ENCODE measurements at regions not wholly inside any gene's neighbourhood (a gene's known extent, or its start where the extent isn't known, plus 50 kb on each side); places are given as distances from the start of the nearest gene placed in this dataset.

DNA sequence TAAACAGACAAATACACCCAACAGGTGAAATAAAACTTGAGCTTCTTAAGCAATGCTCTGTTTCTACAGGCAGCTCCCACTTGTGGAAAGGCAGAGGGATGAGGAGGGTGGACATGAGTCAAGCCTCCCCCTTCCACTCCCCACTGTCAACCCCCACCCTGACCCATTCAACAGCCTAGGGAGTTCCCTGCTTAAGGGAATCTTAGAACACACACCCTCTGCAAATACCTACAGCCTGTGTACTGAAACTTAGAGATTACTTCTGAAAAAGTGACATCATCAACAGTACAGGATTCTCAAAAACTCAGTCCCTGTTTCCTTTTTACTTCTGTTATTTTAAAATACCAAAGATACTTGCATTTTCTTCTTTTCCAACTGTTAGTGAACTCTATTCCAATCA lies 345.4 kb downstream of the SOX9 start:
- peak overlapping the region; percentile 96 for H3K27ac ChIP-seq (ENCODE audit: low read length)
- ChIA-PET POLR2A (ENCODE audit: unreplicated experiment) (interaction anchor here (0.5 to 1.8 kb wide), 13 partner anchors 10 to 479 kb away, joined by 3 to 13 read pairs (median 4); partner anchors contain the start of gene SOX9), CTCF (interaction anchor here (0.6 to 2.0 kb wide), 7 partner anchors 10 to 347 kb away, joined by 3 to 10 read pairs (median 4); no protein-coding TSS in a partner anchor)
- intact Hi-C loops (cut with micrococcal nuclease), result loop anchor here (1.0 to 5.0 kb wide), 4 partner anchors 45 to 76 kb away; no protein-coding TSS in a partner anchor
- peak overlapping the region; percentile 96 for H3K9ac ChIP-seq (ENCODE audit: low read length)
- BruUV-seq (replicated peaks), result no TSS peak
- H3K9me2 ChIP-seq (replicated peaks; ENCODE audit: low read length), result no peaks in the 10 kb centered on the region
- peaks cover 10% of the 10 kb centered on the region; the same call in 1 of the 2 replicates for H3K36me3 ChIP-seq (ENCODE audit: low read depth, low read length)
- peaks cover 89% of the 10 kb centered on the region for H3K79me2 ChIP-seq (ENCODE audit: low read length)
- DNase-seq (peak; percentile 97), ATAC-seq (peak; percentile 85)
- no peak overlapping the region for H2AFZ ChIP-seq (ENCODE audit: low read length)
- peaks cover 47% of the 10 kb centered on the region for H3K4me1 ChIP-seq (ENCODE audit: insufficient read depth, low read length)
- H3K9me3 ChIP-seq (ENCODE audit: low read length), result peaks cover 4% of the 10 kb centered on the region; the same call in 1 of the 2 replicates
- TF ChIP-seq, protein P1, sequence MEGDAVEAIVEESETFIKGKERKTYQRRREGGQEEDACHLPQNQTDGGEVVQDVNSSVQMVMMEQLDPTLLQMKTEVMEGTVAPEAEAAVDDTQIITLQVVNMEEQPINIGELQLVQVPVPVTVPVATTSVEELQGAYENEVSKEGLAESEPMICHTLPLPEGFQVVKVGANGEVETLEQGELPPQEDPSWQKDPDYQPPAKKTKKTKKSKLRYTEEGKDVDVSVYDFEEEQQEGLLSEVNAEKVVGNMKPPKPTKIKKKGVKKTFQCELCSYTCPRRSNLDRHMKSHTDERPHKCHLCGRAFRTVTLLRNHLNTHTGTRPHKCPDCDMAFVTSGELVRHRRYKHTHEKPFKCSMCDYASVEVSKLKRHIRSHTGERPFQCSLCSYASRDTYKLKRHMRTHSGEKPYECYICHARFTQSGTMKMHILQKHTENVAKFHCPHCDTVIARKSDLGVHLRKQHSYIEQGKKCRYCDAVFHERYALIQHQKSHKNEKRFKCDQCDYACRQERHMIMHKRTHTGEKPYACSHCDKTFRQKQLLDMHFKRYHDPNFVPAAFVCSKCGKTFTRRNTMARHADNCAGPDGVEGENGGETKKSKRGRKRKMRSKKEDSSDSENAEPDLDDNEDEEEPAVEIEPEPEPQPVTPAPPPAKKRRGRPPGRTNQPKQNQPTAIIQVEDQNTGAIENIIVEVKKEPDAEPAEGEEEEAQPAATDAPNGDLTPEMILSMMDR (conservative IDR thresholded peaks at IDR 0.05; ENCODE audit: low read depth, low read length), result peak; percentile 31; the same call in 1 of the 2 replicates
- no peak for TF ChIP-seq EZH2phosphoT487 (IDR thresholded peaks at IDR 0.05; ENCODE audit: borderline replicate concordance, low read length)
- H3K4me2 ChIP-seq (ENCODE audit: low read length), result peak overlapping the region; percentile 91
- H3F3A ChIP-seq (ENCODE audit: low read length, unreplicated experiment), result peaks cover 9% of the 10 kb centered on the region
- no peaks in the 10 kb centered on the region for H4K20me1 ChIP-seq (ENCODE audit: low read length)
- H3K4me3 ChIP-seq (ENCODE audit: low read length), result peak overlapping the region; percentile 66
- H3K27me3 ChIP-seq (ENCODE audit: low read length), result no peaks in the 10 kb centered on the region

DNA sequence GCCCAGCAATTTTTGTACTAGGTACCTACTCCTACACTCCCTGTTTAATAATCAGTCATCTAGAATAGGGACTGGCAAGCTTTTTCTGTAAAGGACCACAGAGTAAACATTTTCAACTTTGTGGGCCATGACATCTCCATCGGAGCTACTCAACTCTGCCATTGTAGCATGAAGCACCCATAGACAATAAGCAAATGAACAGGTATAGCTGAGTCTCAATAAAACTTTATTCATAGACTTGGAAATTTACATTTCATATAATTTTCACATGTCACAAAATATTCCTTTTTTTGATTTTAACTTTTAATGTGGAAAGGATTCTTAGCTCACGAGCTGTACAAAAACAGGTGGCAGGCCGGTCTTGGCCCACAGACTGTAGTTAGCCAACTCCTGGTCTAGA lies 345.8 kb downstream of the SOX9 start:
- CTCF ChIA-PET, result interaction anchor here (0.7 to 2.0 kb wide), 6 partner anchors 13 to 347 kb away, joined by 3 to 10 read pairs (median 4); no protein-coding TSS in a partner anchor
- Histone ChIP-seq H3K79me2 (ENCODE audit: low read length) (peaks cover 89% of the 10 kb centered on the region), H4K20me1 (ENCODE audit: low read length) (no peaks in the 10 kb centered on the region), H3K4me1 (ENCODE audit: insufficient read depth, low read length) (peaks cover 45% of the 10 kb centered on the region), H3K36me3 (ENCODE audit: low read depth, low read length) (peaks cover 10% of the 10 kb centered on the region; the same call in 1 of the 2 replicates), H3F3A (ENCODE audit: low read length, unreplicated experiment) (peaks cover 9% of the 10 kb centered on the region), H3K27ac (ENCODE audit: low read length) (peak overlapping the region; percentile 96), H3K9me2 (replicated peaks; ENCODE audit: low read length) (no peaks in the 10 kb centered on the region), H3K9me3 (ENCODE audit: low read length) (peaks cover 4% of the 10 kb centered on the region; the same call in 1 of the 2 replicates), H3K27me3 (ENCODE audit: low read length) (no peaks in the 10 kb centered on the region), H3K9ac (ENCODE audit: low read length) (peak overlapping the region; percentile 96), H3K4me3 (ENCODE audit: low read length) (peak overlapping the region; percentile 34; the same call in 1 of the 2 replicates), H2AFZ (ENCODE audit: low read length) (no peak overlapping the region), H3K4me2 (ENCODE audit: low read length) (peak overlapping the region; percentile 91)
- no TSS peak for BruUV-seq (replicated peaks)
- POLR2A ChIA-PET (ENCODE audit: unreplicated experiment), result interaction anchor here (0.5 to 1.8 kb wide), 10 partner anchors 14 to 1309 kb away, joined by 3 to 13 read pairs (median 6); partner anchors contain the start of gene SOX9
- DNase-seq (peak; percentile 27), ATAC-seq (no peak)
- intact Hi-C loops (cut with micrococcal nuclease), result loop anchor here (1.0 to 5.0 kb wide), 4 partner anchors 45 to 76 kb away; no protein-coding TSS in a partner anchor
- TF ChIP-seq EZH2 (IDR thresholded peaks at IDR 0.05; ENCODE audit: low read length, unreplicated experiment) (no peak), EZH2phosphoT487 (IDR thresholded peaks at IDR 0.05; ENCODE audit: borderline replicate concordance, low read length) (no peak)
- TF ChIP-seq, protein P1 (conservative IDR thresholded peaks at IDR 0.05; ENCODE audit: low read depth, low read length), result no peak

Measured in PC-3 (cell line).